ENCODE measurements at regions not wholly inside any gene's neighbourhood (a gene's known extent, or its start where the extent isn't known, plus 50 kb on each side); places are given as distances from the start of the nearest gene placed in this dataset.

GRCh38 chr16:5541356-5541755, 443.8 kb upstream of the EEF2KMT start:
- no peaks in the 10 kb centered on the region for H3K9me2 ChIP-seq (replicated peaks; ENCODE audit: insufficient read depth, low read length)
- TF ChIP-seq EZH2phosphoT487 (conservative IDR thresholded peaks at IDR 0.05; ENCODE audit: low read length): no peak
- no peak for TF ChIP-seq CTCF (IDR thresholded peaks at IDR 0.05; ENCODE audit: insufficient read depth, low read length, poor library complexity, severe bottlenecking)
- no peaks in the 10 kb centered on the region for H3F3A ChIP-seq (ENCODE audit: insufficient read depth)
- no peak overlapping the region for H3K4me3 ChIP-seq (ENCODE audit: insufficient read depth, low read length, poor library complexity, severe bottlenecking)
- no peak overlapping the region for H3K4me2 ChIP-seq (ENCODE audit: low read depth, low read length, poor library complexity, severe bottlenecking)
- no peaks in the 10 kb centered on the region for H4K20me1 ChIP-seq (ENCODE audit: low read depth, low read length)
- H3K79me2 ChIP-seq (ENCODE audit: insufficient read depth, low read length): no peaks in the 10 kb centered on the region
- no peak overlapping the region for H3K27ac ChIP-seq (ENCODE audit: low read depth, low read length)
- H2AFZ ChIP-seq (ENCODE audit: low read depth, low read length, severe bottlenecking): no peak overlapping the region
- no peaks in the 10 kb centered on the region for H3K36me3 ChIP-seq (ENCODE audit: low read length)
- no peaks in the 10 kb centered on the region for H3K9me3 ChIP-seq (ENCODE audit: insufficient read depth, low read length)
- no peaks in the 10 kb centered on the region for H3K27me3 ChIP-seq (ENCODE audit: low read length)
- no peak overlapping the region for H3K9ac ChIP-seq (ENCODE audit: low read length)

- Histone ChIP-seq H3K9me2 (replicated peaks; ENCODE audit: insufficient read depth, low read length) (no peaks in the 10 kb centered on the region), H3K36me3 (ENCODE audit: low read length) (no peaks in the 10 kb centered on the region), H3K27ac (ENCODE audit: low read depth, low read length) (no peak overlapping the region), H3K4me3 (ENCODE audit: insufficient read depth, low read length, poor library complexity, severe bottlenecking) (no peak overlapping the region), H3K4me2 (ENCODE audit: low read depth, low read length, poor library complexity, severe bottlenecking) (no peak overlapping the region), H3K9me3 (ENCODE audit: insufficient read depth, low read length) (no peaks in the 10 kb centered on the region), H3K9ac (ENCODE audit: low read length) (no peak overlapping the region), H4K20me1 (ENCODE audit: low read depth, low read length) (no peaks in the 10 kb centered on the region), H2AFZ (ENCODE audit: low read depth, low read length, severe bottlenecking) (no peak overlapping the region), H3K79me2 (ENCODE audit: insufficient read depth, low read length) (no peaks in the 10 kb centered on the region), H3F3A (ENCODE audit: insufficient read depth) (no peaks in the 10 kb centered on the region), H3K27me3 (ENCODE audit: low read length) (no peaks in the 10 kb centered on the region)
- TF ChIP-seq CTCF (IDR thresholded peaks at IDR 0.05; ENCODE audit: insufficient read depth, low read length, poor library complexity, severe bottlenecking) (no peak), EZH2phosphoT487 (conservative IDR thresholded peaks at IDR 0.05; ENCODE audit: low read length) (no peak)
Measured at GRCh38 chr16:5537347-5537746, 439.8 kb upstream of the EEF2KMT start.

- no peaks in the 10 kb centered on the region for H3K36me3 ChIP-seq (ENCODE audit: low read length)
- no peaks in the 10 kb centered on the region for H3F3A ChIP-seq (ENCODE audit: insufficient read depth)
- no peak overlapping the region for H3K4me2 ChIP-seq (ENCODE audit: low read depth, low read length, poor library complexity, severe bottlenecking)
- H3K4me3 ChIP-seq (ENCODE audit: insufficient read depth, low read length, poor library complexity, severe bottlenecking): no peak overlapping the region
- no peaks in the 10 kb centered on the region for H3K9me3 ChIP-seq (ENCODE audit: insufficient read depth, low read length)
- H2AFZ ChIP-seq (ENCODE audit: low read depth, low read length, severe bottlenecking): no peak overlapping the region
- no peak for TF ChIP-seq EZH2phosphoT487 (conservative IDR thresholded peaks at IDR 0.05; ENCODE audit: low read length)
- H3K9ac ChIP-seq (ENCODE audit: low read length): no peak overlapping the region
- no peaks in the 10 kb centered on the region for H4K20me1 ChIP-seq (ENCODE audit: low read depth, low read length)
- no peaks in the 10 kb centered on the region for H3K79me2 ChIP-seq (ENCODE audit: insufficient read depth, low read length)
- H3K27me3 ChIP-seq (ENCODE audit: low read length): no peaks in the 10 kb centered on the region
- no peaks in the 10 kb centered on the region for H3K9me2 ChIP-seq (replicated peaks; ENCODE audit: insufficient read depth, low read length)
- no peak overlapping the region for H3K27ac ChIP-seq (ENCODE audit: low read depth, low read length)
Measured at GRCh38 chr16:5533321-5533888, 435.8 kb upstream of the EEF2KMT start.

GRCh38 chr16:5527817-5528216, 430.2 kb upstream of the EEF2KMT start:
- no peaks in the 10 kb centered on the region for H3K36me3 ChIP-seq (ENCODE audit: low read length)
- no peak overlapping the region for H3K27ac ChIP-seq (ENCODE audit: low read depth, low read length)
- no peaks in the 10 kb centered on the region for H3K79me2 ChIP-seq (ENCODE audit: insufficient read depth, low read length)
- no peak overlapping the region for H2AFZ ChIP-seq (ENCODE audit: low read depth, low read length, severe bottlenecking)
- no peaks in the 10 kb centered on the region for H4K20me1 ChIP-seq (ENCODE audit: low read depth, low read length)
- H3K9me3 ChIP-seq (ENCODE audit: insufficient read depth, low read length): no peaks in the 10 kb centered on the region
- no peak overlapping the region for H3K4me2 ChIP-seq (ENCODE audit: low read depth, low read length, poor library complexity, severe bottlenecking)
- H3K27me3 ChIP-seq (ENCODE audit: low read length): no peaks in the 10 kb centered on the region
- no peaks in the 10 kb centered on the region for H3K9me2 ChIP-seq (replicated peaks; ENCODE audit: insufficient read depth, low read length)
- no peak overlapping the region for H3K9ac ChIP-seq (ENCODE audit: low read length)
- no peak overlapping the region for H3K4me3 ChIP-seq (ENCODE audit: insufficient read depth, low read length, poor library complexity, severe bottlenecking)
- H3F3A ChIP-seq (ENCODE audit: insufficient read depth): no peaks in the 10 kb centered on the region
- TF ChIP-seq CTCF (IDR thresholded peaks at IDR 0.05; ENCODE audit: insufficient read depth, low read length, poor library complexity, severe bottlenecking) (no peak), EZH2phosphoT487 (conservative IDR thresholded peaks at IDR 0.05; ENCODE audit: low read length) (no peak)

All from SU-DHL-6 (cell line).